ENCODE measurements at regions not wholly inside any gene's neighbourhood (a gene's known extent, or its start where the extent isn't known, plus 50 kb on each side); places are given as distances from the start of the nearest gene placed in this dataset.

DNA sequence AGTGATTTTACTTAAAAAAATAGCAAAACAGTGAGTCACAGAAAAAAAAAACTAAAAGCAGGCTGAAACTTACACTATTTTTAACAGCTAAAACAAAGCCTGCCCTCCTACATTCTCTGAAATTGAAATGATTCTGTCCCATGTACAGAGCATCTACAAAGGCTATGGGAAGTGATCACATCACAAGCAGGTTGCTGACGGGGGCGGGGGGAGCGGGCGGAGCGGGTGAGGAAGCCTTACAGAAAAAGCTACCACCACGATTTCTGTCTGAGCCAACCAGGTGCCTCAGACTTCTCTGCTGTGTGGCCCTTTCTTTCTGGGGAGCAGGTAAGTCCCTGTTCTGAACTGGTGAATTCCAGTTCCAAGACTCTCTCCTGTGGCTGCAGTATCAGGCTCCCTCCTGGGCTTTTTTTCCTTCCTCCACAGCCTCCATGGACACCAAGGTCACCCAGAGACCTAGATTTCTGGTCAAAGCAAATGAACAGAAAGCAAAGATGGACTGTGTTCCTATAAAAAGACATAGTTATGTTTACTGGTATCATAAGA, 104.9 kb downstream of the ANKRD18B start:
- TF ChIP-seq, protein P1, sequence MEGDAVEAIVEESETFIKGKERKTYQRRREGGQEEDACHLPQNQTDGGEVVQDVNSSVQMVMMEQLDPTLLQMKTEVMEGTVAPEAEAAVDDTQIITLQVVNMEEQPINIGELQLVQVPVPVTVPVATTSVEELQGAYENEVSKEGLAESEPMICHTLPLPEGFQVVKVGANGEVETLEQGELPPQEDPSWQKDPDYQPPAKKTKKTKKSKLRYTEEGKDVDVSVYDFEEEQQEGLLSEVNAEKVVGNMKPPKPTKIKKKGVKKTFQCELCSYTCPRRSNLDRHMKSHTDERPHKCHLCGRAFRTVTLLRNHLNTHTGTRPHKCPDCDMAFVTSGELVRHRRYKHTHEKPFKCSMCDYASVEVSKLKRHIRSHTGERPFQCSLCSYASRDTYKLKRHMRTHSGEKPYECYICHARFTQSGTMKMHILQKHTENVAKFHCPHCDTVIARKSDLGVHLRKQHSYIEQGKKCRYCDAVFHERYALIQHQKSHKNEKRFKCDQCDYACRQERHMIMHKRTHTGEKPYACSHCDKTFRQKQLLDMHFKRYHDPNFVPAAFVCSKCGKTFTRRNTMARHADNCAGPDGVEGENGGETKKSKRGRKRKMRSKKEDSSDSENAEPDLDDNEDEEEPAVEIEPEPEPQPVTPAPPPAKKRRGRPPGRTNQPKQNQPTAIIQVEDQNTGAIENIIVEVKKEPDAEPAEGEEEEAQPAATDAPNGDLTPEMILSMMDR (CRISPR knock-in tag; IDR thresholded peaks at IDR 0.05), result no peak
- no peak for TF ChIP-seq ZNF614 (CRISPR knock-in tag; IDR thresholded peaks at IDR 0.05; ENCODE audit: borderline replicate concordance)
- no peak for TF ChIP-seq HCFC1 (IDR thresholded peaks at IDR 0.05; ENCODE audit: low read depth, low read length)

Measured in HepG2 (cell line).